GM21528 (cell line): ENCODE measurements at regions not wholly inside any gene's neighbourhood (a gene's known extent, or its start where the extent isn't known, plus 50 kb on each side); places are given as distances from the start of the nearest gene placed in this dataset.
"Not testable (repeated sequence)": the region's sequence is repeated elsewhere in the genome, so short reads cannot be mapped to it uniquely, and the experiment has no call there.

Source experiments
- ATAC-seq: cut with Tn5 transposase; IDR thresholded peaks from one replicate; pipeline ENCODE4 v1.9.1; 2021; ENCODE audit warnings: mild to moderate bottlenecking, moderate library complexity; ENCODE audit not compliant: unreplicated experiment, low FRiP score

- no peak for ATAC-seq
These were observed 55.1 kb downstream of the SOX9 start for GRCh38 chr17:72175787-72176515.

GRCh38 chr17:72176516-72176851, 55.7 kb downstream of the SOX9 start:
- ATAC-seq = no peak

DNA sequence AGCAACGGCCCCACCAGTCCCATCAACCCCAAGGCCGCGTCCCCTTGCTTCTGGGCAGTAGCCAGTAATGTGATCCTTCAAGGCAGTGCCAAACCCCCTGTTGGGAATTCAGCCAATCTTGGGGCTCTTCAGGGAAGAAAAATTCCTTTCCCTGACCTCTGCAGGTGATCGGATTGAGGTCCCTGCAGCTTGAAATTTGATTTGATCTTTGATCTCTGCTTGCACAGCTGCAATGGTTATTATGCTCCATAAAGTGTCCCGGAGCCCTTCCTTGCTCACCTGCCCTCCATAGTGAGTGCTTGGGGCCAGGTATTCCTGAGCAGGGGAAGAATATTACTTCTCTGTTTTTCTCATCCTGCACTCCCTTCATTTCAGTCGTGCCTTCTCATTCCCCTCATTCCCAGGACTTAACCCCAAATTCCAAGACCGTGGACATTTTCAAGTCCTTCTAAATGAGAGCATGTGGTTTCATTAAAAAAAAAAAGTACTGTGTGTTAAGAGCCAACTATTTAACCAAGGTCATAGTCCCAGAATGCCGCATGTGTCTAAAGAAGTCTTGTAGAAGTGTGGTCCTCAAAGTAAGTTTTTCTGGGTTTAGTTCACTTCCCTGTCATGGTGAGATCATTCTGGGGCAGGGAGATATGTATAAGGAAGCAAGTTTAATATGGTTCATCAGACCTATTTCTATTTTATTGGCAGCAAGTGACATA, 56.3 kb downstream of the SOX9 start:
- ATAC-seq = no peak

DNA sequence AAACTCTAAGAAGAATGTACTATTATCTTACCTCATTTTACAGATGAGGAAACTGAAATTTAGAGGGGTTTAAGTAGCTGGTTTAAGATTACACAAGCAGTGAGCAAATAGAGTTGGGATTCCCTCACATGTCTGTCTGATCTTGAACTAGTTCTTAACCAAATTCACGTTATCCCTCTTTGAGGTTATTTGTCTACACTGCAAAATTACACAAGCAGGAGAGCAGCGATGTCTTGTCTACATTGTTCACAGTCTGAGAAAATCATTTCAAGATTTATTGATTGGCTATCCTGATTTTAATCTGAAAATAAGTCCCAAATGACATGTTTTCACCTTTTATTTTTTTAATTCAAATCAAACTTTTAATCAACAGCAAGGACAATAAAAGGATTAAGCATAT, 56.9 kb downstream of the SOX9 start:
- ATAC-seq = no peak

GRCh38 chr17:72182371-72182873, 61.6 kb downstream of the SOX9 start:
- ATAC-seq = no peak

GRCh38 chr17:72183194-72183685, 62.4 kb downstream of the SOX9 start:
- no peak for ATAC-seq

DNA sequence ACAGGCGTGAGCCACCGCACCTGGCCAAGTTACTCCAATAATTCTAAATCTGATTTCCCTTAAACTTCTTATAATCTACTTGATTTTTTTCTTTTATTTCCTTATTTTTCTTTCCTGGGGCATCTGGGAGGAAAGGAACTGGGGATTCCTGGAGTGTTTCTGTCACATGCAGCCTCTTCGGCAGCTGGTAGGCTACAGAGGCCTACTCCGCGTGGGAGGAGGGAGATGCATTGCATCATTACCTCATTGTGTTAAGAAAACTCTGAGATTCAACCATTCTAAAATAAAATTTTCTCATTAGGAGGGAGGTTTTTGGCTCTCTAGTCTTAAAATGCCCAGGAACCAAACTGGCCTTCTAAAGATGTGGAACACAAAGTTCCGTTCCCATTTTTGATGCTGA, 64.0 kb downstream of the SOX9 start:
- ATAC-seq = no peak

- ATAC-seq = no peak
These were observed 64.7 kb downstream of the SOX9 start for GRCh38 chr17:72185564-72185963.

- no peak for ATAC-seq
These were observed 66.7 kb downstream of the SOX9 start for GRCh38 chr17:72187556-72187955.

DNA sequence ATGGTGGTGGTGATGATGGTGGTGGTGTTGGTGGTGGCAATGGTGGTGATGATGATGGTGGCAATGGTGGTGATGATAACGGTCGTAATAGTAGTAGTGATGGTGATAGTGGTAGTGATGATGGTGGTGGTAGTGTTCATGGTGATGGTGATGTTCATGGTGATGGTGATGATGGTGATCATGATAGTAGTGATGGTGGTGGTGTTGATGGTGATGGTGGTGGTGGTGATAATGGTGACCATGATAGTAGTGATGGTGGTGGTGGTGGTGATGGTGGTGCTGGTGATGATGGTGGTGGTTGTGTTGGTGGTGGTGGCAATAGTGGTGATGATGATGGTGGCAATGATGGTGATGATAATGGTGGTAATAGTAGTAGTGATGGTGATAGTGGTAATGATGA, 68.0 kb downstream of the SOX9 start:
- ATAC-seq = no peak

- no peak for ATAC-seq
These were observed 69.2 kb downstream of the SOX9 start for GRCh38 chr17:72189768-72190593.

DNA sequence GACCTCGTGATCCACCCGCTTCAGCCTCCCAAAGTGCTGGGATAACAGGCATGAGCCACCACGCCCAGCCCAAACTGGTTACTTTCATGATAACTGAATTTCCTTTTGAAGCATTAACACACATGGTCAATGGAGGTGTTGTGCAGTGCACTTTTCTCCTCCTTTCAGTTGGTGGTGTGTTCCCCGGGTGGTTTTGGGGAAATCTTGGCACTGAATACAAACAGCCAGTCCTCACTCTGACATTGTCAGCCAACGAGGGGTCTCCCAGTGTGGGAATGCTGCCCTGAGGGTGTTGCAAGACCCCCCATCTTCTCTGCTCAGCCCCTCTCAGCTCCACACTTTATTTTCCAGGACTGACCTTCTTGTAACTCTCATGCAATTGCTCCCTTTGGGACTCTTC, 70.5 kb downstream of the SOX9 start:
- no peak for ATAC-seq

DNA sequence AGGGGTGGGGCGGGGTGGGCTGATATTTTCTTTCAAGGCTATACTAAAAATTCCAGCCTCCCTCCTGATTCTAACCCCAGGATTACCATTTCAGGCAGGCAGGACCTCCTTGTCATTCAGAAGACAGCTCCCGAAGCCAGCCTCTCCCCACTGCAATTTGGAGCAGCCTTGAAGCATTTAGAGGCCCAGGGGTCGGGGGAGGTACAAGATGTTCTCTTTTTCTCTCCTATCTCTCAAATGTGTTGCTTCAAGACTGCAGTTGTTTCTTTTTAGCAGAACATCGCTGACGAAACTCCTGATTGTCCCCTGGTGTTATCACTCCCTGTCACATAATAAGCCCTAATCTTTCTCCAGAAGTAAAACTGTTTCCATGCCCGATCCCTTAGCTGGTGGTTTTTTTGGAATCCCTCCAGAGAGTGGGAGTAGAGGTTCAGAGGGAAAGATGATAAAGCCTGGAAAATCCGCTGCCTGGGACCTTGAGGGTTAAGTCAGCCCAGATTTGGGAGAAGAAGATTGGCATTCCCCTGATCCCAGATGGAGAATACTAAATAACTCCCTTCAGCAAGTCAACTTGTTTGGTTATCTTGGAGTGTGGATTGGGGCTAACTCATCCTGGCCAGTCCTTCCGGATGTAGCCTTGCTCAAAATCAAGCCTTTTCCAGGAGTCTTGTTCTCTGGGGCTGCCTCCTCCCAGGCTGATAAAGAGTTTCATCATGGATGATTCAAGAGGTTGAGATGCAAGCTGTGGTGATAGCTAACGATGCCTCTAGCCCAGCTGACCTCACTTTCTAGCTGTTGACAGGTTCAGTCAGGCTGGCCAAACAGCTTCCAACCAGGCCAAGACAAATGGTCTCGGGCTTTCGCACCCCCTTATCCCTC, 71.3 kb downstream of the SOX9 start:
- no peak for ATAC-seq

DNA sequence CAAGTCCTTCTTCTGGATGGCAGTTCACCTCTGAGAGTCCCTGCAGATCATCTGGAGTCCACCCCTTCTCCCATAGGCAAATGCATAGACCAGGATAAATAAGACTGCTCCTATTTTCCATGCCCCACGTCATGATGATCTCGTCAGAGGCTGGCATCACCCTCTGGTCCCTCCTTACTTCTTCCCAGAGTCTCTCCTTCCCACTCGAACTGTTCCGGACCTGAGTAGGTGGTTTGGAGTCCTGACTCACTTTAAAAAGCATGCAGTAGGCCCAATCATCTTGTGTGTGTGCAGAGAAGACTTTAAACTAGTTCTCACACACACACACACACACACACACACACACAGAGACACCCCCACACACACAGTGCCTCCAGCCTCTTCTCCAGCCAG, 72.0 kb downstream of the SOX9 start:
- ATAC-seq = no peak

- ATAC-seq = no peak
These were observed 72.7 kb downstream of the SOX9 start for GRCh38 chr17:72193391-72194106.

GRCh38 chr17:72194107-72194440, 73.3 kb downstream of the SOX9 start:
- not testable (repeated sequence) for ATAC-seq

GRCh38 chr17:72199256-72199655, 78.4 kb downstream of the SOX9 start:
- no peak for ATAC-seq

- no peak for ATAC-seq
These were observed 83.9 kb downstream of the SOX9 start for GRCh38 chr17:72204742-72205141.

DNA sequence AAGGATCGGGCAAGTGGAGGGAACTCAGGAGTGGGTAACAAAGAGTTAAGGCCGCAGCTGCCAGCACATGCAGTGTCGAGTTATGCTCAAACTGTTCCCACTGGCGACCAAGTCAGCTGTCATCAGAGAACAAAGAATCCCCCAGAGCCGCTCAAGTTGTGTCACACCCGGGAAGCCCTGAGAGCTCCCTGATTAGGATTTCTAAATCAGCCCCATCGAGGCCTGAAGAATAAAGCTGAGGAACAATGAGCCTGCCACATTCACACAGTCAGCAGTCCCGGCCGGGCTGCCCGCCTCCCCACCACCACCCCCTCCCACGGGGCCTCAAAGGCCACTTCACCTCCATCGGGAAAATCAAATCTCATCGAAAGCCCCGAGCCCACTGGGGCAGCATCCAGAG, 84.5 kb downstream of the SOX9 start:
- ATAC-seq = no peak

GRCh38 chr17:72205822-72206221, 85.0 kb downstream of the SOX9 start:
- ATAC-seq = no peak
